ENCODE measurements at regions not wholly inside any gene's neighbourhood (a gene's known extent, or its start where the extent isn't known, plus 50 kb on each side); places are given as distances from the start of the nearest gene placed in this dataset.

DNA sequence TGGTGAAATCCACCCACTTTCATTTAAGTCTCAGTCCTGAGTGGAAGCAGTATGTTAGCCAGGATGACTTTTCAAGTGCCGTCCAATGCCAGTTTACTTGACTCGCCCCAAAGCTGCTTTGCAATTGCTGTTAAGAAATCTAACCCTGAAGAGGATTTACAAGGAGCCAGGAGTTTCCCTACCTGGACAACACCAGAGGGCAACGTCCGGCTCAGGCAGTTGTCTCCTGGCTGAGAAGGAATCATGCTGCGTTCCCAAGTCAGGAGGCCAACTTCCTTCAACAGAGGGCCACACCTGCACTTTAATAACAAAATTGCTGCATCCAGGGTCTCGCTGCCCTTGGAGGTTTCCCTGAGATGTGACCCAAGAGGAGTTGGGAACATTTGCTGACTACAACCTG, 65.8 kb downstream of the BOD1 start:
- no peak overlapping the region for H3K4me3 ChIP-seq
- intact Hi-C loops (cut with DNase I): no loop called here
- no peak overlapping the region for H3K27ac ChIP-seq
- no peaks in the 10 kb centered on the region for H3K9me3 ChIP-seq
- TF ChIP-seq, protein P1, sequence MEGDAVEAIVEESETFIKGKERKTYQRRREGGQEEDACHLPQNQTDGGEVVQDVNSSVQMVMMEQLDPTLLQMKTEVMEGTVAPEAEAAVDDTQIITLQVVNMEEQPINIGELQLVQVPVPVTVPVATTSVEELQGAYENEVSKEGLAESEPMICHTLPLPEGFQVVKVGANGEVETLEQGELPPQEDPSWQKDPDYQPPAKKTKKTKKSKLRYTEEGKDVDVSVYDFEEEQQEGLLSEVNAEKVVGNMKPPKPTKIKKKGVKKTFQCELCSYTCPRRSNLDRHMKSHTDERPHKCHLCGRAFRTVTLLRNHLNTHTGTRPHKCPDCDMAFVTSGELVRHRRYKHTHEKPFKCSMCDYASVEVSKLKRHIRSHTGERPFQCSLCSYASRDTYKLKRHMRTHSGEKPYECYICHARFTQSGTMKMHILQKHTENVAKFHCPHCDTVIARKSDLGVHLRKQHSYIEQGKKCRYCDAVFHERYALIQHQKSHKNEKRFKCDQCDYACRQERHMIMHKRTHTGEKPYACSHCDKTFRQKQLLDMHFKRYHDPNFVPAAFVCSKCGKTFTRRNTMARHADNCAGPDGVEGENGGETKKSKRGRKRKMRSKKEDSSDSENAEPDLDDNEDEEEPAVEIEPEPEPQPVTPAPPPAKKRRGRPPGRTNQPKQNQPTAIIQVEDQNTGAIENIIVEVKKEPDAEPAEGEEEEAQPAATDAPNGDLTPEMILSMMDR (IDR thresholded peaks at IDR 0.05): no peak
- H3K36me3 ChIP-seq: no peaks in the 10 kb centered on the region
- H3K9ac ChIP-seq (ENCODE audit: low read depth in 2 of 2, low read length in 2 of 2): no peak overlapping the region
- H3K27me3 ChIP-seq: no peaks in the 10 kb centered on the region
- no peaks in the 10 kb centered on the region for H3K4me1 ChIP-seq
- no peak for DNase-seq

DNA sequence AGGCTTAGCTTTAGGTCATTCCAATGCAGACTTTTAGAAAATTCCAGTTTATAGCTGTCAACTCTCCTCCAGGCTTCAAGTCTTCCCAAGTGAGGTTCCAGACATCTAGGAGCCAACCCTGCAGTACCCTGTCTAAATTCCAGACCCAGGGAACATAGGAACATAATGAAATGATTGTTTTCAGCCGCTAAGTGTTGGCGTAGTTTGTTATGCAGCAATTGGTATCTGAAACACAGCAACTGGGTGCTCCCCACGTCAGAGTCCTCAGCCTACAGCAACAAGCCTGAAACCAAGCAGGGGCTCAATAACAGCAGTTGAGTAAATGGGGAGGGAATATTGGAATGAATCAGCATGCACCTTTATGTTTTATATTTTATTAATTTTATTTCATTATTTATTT, 66.8 kb downstream of the BOD1 start:
- no peak overlapping the region for H3K9ac ChIP-seq (ENCODE audit: low read depth in 2 of 2, low read length in 2 of 2)
- no peak for DNase-seq
- H3K27me3 ChIP-seq: no peaks in the 10 kb centered on the region
- H3K4me1 ChIP-seq: no peaks in the 10 kb centered on the region
- H3K4me3 ChIP-seq: no peak overlapping the region
- TF ChIP-seq, protein P1 (IDR thresholded peaks at IDR 0.05): no peak
- intact Hi-C loops (cut with DNase I): no loop called here
- H3K27ac ChIP-seq: no peak overlapping the region
- H3K36me3 ChIP-seq: no peaks in the 10 kb centered on the region
- no peaks in the 10 kb centered on the region for H3K9me3 ChIP-seq

DNA sequence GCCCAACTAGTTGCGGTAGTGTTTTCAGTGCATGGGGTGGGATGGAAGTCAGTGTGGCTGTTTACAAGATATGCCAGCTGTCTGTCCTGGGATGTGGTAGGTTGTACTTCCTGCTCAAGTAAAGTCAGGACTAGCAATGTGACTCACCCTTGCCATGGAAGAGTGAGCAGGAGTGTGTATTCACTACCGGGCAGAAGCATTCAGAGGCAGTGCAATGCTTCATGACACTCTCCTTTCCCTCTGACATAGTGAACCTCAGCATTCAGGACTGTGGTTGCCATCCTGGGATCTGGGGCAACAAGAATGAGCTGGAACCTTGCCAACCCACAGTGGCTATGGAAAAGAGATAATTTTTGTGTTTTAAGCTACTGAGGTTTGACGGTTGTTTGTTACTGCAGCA, 68.9 kb downstream of the BOD1 start:
- Histone ChIP-seq H3K4me3 (no peak overlapping the region), H3K4me1 (no peaks in the 10 kb centered on the region), H3K27me3 (no peaks in the 10 kb centered on the region), H3K27ac (no peak overlapping the region), H3K36me3 (no peaks in the 10 kb centered on the region), H3K9ac (ENCODE audit: low read depth in 2 of 2, low read length in 2 of 2) (no peak overlapping the region), H3K9me3 (no peaks in the 10 kb centered on the region)
- no peak for DNase-seq
- intact Hi-C loops (cut with DNase I): no loop called here
- TF ChIP-seq, protein P1 (IDR thresholded peaks at IDR 0.05): no peak

DNA sequence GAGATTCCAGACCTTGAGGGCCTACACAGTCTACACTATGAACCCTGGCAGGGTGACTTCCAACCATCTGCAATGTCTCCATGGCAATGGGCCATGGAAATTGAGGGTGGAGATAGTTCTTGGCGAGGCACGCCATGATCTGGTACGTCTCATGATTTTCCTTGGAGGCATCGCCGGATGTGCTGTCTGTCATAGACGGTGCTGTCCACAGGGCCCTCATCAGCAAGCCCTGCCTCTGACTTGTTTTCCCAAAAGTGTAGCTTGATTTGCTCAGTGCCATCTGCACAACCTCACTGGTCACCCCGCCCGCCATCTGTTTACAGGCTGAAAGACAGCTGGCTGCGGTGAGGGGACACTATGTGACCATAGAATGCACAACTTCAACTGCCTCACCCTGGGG, 73.5 kb downstream of the BOD1 start:
- intact Hi-C loops (cut with DNase I): no loop called here
- TF ChIP-seq, protein P1 (IDR thresholded peaks at IDR 0.05): no peak
- Histone ChIP-seq H3K4me3 (no peak overlapping the region), H3K9ac (ENCODE audit: low read depth in 2 of 2, low read length in 2 of 2) (no peak overlapping the region), H3K4me1 (no peaks in the 10 kb centered on the region), H3K9me3 (no peaks in the 10 kb centered on the region), H3K36me3 (no peaks in the 10 kb centered on the region), H3K27me3 (no peaks in the 10 kb centered on the region), H3K27ac (no peak overlapping the region)
- no peak for DNase-seq

DNA sequence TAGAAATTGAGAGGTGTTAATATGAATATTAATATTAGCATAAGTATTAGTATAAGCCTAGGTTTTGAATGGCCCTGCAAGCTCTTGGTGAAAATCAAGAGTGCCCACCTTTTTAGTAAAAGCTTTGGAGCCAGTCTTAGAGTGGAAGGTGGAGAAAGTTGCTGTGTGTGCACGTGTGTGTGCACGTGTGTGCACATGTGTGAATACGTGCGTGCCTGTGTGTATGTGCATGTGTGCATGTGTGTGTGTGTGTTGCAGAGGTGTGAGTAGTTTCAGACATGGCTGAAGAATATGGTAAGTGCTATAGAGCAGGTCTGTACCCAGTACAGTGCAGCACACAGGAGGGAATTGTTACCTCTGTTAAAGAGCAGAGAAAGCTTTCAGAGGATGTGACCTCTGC, 74.3 kb downstream of the BOD1 start:
- Histone ChIP-seq H3K4me3 (no peak overlapping the region), H3K27ac (no peak overlapping the region), H3K36me3 (no peaks in the 10 kb centered on the region), H3K4me1 (no peaks in the 10 kb centered on the region), H3K9ac (ENCODE audit: low read depth in 2 of 2, low read length in 2 of 2) (no peak overlapping the region), H3K27me3 (no peaks in the 10 kb centered on the region), H3K9me3 (no peaks in the 10 kb centered on the region)
- DNase-seq: no peak
- TF ChIP-seq, protein P1 (IDR thresholded peaks at IDR 0.05): no peak
- intact Hi-C loops (cut with DNase I): no loop called here

DNA sequence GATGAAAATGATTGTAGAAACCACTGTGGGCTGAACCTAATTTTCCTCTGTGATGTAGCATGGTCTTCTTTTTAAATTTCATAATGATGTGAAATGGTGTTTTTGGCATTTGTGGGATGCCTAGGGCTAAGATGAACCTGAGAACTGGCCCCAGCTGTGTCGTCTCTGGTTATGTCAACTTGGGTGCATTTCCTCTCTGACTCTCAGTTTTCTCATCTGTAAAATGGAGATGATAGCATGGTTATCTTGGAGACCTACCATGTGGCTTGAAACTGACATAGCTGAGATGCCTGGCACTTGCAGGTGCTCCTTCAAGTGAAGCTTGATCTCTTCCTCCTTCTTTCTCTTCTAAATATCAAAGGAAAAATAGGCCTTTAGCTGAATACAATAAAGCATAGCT, 77.8 kb downstream of the BOD1 start:
- intact Hi-C loops (cut with DNase I): no loop called here
- no peaks in the 10 kb centered on the region for H3K36me3 ChIP-seq
- no peaks in the 10 kb centered on the region for H3K4me1 ChIP-seq
- TF ChIP-seq, protein P1 (IDR thresholded peaks at IDR 0.05): no peak
- DNase-seq: no peak
- no peak overlapping the region for H3K27ac ChIP-seq
- H3K27me3 ChIP-seq: no peaks in the 10 kb centered on the region
- H3K9me3 ChIP-seq: no peaks in the 10 kb centered on the region
- H3K9ac ChIP-seq (ENCODE audit: low read depth in 2 of 2, low read length in 2 of 2): no peak overlapping the region
- H3K4me3 ChIP-seq: no peak overlapping the region

All from colonic mucosa (tissue), 4 donors.